Bronchial epithelial cell (primary cell): ENCODE measurements at regions not wholly inside any gene's neighbourhood (a gene's known extent, or its start where the extent isn't known, plus 50 kb on each side); places are given as distances from the start of the nearest gene placed in this dataset.

Experiments
- DNase-seq: peaks from one replicate; pipeline ENCODE4 v3.0.0-alpha.2; 2010; ENCODE audit warnings: low read depth
- FAIRE-seq: peaks from 2 replicates; lab custom pipeline; 2011; peaks lifted over from hg19 to GRCh38; lab: Jason Lieb, UNC
- H3K27me3 ChIP-seq: 2 replicates; pipeline ENCODE4 v1.5.1; 2011; ENCODE audit warnings: low read length; ENCODE audit not compliant: control insufficient read depth, insufficient read depth
- H3K36me3 ChIP-seq: 2 replicates; pipeline ENCODE4 v1.5.1; 2011; ENCODE audit warnings: low read length; ENCODE audit not compliant: control insufficient read depth, insufficient read depth
- H3K4me3 ChIP-seq: 2 replicates; pipeline ENCODE4 v1.5.1; 2011; ENCODE audit warnings: mild to moderate bottlenecking, low read depth, low read length, control low read depth
- CTCF ChIP-seq: IDR thresholded peaks from 2 replicates; pipeline ENCODE4 v1.5.1; 2011; ENCODE audit warnings: mild to moderate bottlenecking, moderate library complexity, low read length, control low read depth, inconsistent platforms; ENCODE audit not compliant: insufficient read depth, severe bottlenecking

GRCh38 chr1:207966521-207966920, 55.6 kb upstream of the CD34 start:
- FAIRE-seq (no peak), DNase-seq (peak; percentile 20)
- no peaks in the 10 kb centered on the region for H3K36me3 ChIP-seq
- H3K4me3 ChIP-seq, result no peak overlapping the region
- peaks cover 2% of the 10 kb centered on the region for H3K27me3 ChIP-seq
- TF ChIP-seq CTCF, result no peak

- Histone ChIP-seq H3K27me3 (peaks cover 2% of the 10 kb centered on the region), H3K4me3 (no peak overlapping the region), H3K36me3 (no peaks in the 10 kb centered on the region)
- TF ChIP-seq CTCF, result no peak
- FAIRE-seq (no peak), DNase-seq (no peak)
These were observed 54.8 kb upstream of the CD34 start for GRCh38 chr1:207965392-207966387.

- no peaks in the 10 kb centered on the region for H3K36me3 ChIP-seq
- DNase-seq, result peak; percentile 77
- no peak for TF ChIP-seq CTCF
- peak; percentile 89 for FAIRE-seq
- peak overlapping the region; percentile 53 for H3K4me3 ChIP-seq
- no peaks in the 10 kb centered on the region for H3K27me3 ChIP-seq
These were observed 53.5 kb upstream of the CD34 start for GRCh38 chr1:207964195-207964966.

- peak; percentile 62 for DNase-seq
- Histone ChIP-seq H3K27me3 (peaks cover 2% of the 10 kb centered on the region), H3K4me3 (peak overlapping the region; percentile 53), H3K36me3 (no peaks in the 10 kb centered on the region)
- FAIRE-seq, result no peak
- TF ChIP-seq CTCF, result peak; percentile 91
These were observed 52.7 kb upstream of the CD34 start for GRCh38 chr1:207963427-207964194.

GRCh38 chr1:207962716-207963426, 51.9 kb upstream of the CD34 start:
- peak; percentile 17 for DNase-seq
- Histone ChIP-seq H3K4me3 (peak overlapping the region; percentile 53), H3K27me3 (peaks cover 3% of the 10 kb centered on the region), H3K36me3 (no peaks in the 10 kb centered on the region)
- TF ChIP-seq CTCF, result no peak
- peak; percentile 7 for FAIRE-seq
